Mucosa of gallbladder (tissue), 1 donor: ENCODE measurements at regions not wholly inside any gene's neighbourhood (a gene's known extent, or its start where the extent isn't known, plus 50 kb on each side); places are given as distances from the start of the nearest gene placed in this dataset.

Experiments
- DNase-seq: peaks from one replicate; pipeline ENCODE4 v3.0.0-alpha.2; 2020; ENCODE audit warnings: low spot score
- donor health status: DM: no; HTN: no; CAD: no.

- DNase-seq: no peak
Observed at GRCh38 chr9:79201636-79202035, 370.1 kb upstream of the TLE4 start.

DNA sequence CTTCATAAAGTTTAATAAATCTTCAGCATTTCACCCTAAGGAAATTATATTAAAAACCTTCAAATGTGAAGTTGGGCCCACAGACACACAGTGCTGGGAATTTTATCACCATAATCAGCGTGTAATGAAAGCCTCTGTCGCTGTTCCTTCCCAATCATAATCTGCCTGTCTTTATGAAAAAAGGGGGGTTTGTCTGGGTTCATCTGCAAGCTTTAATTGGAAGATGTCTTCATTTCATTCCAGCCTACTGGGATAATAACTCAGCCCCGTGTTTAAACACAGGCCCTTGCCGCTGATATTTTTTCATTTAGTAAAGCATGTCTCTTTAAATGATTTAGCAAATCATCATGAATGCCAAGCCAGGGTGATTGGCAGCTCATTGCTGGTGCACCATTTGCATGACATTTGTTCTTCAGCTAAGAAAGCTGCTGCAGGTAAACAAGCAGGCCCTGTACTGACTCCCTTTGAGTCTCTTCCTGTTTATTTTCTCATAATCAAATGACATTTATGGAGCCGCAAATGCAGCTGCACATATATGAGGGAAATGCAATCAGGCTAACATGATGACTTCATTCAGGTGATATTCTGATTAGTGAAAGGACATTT, 362.9 kb upstream of the TLE4 start:
- no peak for DNase-seq

- DNase-seq: no peak
Observed at GRCh38 chr9:79210541-79211243, 361.1 kb upstream of the TLE4 start.

DNA sequence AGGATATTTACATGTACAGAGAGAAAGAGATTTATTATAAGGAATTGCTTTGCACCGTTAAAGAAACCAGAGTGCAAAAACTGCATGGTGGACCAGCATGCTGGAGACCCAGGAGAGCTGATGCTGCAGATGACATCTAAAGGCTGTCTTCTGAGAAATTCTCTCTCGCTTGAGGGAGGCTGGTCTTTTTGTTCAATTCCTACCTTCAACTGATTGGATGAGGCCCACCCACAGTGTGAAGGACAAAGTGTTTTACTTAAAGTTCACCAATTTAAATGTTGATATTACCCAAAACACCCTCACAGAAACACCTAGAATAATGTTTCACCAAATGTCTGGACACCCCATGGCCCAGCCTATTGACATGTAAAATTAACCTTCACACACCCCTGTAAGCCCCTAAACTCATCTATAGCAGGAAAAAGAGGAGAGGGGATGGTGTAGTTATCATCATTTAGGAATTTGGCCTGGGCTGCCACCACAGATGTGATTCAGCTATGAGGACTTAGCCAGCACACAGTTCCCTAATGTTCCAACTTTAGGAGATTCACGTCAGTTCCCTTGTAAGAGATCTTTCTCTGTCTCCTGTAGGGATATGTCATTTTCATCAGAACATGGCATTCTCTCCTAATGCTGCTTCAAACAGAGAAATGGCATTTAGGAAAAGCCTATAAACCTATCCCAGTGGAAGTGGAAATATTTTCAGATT, 358.2 kb upstream of the TLE4 start:
- DNase-seq: no peak

GRCh38 chr9:79215821-79216220, 355.9 kb upstream of the TLE4 start:
- no peak for DNase-seq

GRCh38 chr9:79220251-79220650, 351.5 kb upstream of the TLE4 start:
- DNase-seq: no peak

GRCh38 chr9:79220666-79221065, 351.1 kb upstream of the TLE4 start:
- DNase-seq: no peak

GRCh38 chr9:79221084-79221483, 350.7 kb upstream of the TLE4 start:
- no peak for DNase-seq

- no peak for DNase-seq
Observed at GRCh38 chr9:79222483-79222882, 349.3 kb upstream of the TLE4 start.

DNA sequence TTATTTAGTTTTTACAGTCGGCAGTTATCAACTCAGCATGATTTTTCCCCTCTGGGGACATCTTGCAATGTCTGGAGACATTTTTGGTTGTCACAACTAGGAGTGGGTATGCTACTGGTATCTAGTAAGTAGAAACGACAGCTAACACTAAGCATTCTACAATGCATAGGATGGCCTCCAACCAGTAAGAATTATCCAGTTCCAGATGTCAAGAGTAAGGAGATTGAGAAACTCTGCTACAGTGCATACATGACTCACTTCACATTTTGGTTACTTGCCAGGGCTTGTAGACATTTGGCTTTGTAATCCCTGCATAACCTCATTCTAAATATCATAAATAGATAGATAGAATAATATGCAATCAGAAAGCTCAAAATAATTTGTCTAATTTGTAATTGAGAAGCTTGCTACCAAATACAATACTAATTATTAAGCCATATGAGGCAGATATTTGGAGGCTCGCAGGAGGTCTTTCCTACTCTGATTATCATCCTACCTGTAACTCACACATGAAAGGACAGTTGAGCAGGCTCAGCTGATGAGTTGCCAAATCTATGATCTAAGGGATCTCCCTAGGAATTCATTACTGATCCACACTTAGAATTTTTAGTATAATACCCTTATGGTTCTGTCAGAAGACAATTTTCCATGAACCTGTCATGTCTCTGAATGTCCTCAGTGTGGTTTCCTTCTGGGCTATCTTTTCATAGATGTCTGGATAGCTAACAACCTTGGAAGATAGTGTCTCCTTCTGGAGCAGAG, 346.9 kb upstream of the TLE4 start:
- DNase-seq: no peak

DNA sequence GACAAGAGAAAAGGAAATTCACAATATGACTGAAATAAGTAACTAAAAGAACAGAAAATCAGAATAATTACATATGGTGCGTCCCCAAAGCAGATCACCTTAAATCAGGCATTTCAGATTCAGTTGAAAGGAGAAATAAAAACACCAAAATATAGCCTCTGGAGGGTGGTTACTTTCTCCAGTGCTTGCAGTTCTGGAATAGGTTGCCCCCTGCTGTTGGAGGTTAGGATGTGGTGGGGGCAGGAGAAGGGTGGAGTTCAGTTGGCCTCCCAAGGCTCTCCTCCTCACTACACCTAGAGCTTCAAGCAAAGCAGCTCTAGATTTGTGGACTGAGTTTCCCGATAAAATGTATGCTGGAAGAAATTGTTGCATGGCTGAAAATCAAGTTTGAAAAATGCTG, 338.2 kb upstream of the TLE4 start:
- DNase-seq: no peak

DNA sequence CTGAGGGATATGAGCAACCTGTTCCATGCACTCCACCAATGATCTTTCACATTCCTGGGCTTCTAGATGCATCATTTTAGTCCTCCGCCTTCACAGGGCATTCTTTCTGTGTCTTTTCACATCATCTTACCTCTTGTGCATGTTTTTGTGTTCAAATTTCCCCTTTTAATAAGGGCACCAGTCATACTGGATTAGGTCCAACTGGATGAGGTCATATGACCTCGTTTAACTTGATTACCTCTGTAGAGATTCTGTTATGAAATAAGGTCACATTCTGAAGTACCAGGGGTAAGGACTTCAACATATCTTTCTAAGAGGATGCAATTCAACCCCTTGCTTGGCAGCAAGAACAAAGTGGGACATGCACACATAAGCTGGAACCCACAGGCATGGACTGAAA, 335.3 kb upstream of the TLE4 start:
- no peak for DNase-seq

DNA sequence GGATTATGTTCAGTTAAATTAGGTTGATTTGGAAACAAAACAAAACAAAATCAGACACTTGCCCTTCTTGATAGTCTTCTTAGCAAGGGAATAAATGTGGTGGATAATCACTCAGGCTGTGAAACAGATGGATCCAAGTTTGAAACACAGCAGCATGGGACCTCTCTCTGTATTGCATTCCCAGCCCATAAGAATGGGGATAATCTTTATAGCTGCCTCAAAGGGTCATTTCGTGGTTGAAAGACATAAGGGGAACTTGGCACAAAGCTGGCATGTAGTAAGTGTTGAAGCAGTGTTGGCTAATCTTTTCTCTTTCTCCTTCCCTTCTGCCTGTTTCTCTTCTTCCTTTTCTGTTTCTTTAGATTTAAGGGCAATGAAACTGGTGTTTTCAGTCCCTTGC, 333.9 kb upstream of the TLE4 start:
- DNase-seq: no peak

- DNase-seq: no peak
Observed at GRCh38 chr9:79240774-79241173, 331.0 kb upstream of the TLE4 start.

DNA sequence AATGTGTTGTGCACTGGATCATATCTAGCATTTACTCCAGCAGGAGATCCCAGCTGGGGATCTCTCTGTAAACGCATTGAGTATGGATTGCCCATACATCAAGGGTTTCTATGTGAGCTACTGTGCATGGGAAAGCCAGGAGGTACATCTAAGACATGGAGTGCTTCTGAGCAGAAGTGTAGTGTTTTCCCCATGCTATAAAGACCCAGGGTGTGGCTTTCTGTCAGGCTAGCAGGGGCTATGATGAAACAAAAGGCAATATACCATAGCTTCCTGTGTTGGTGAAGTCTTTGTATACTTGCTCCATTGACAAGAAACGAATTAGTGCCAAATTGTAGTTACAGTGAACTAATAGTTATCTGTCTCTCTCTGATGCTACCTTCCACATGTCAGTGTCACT, 329.3 kb upstream of the TLE4 start:
- DNase-seq: no peak

GRCh38 chr9:79246170-79246569, 325.6 kb upstream of the TLE4 start:
- DNase-seq: no peak

DNA sequence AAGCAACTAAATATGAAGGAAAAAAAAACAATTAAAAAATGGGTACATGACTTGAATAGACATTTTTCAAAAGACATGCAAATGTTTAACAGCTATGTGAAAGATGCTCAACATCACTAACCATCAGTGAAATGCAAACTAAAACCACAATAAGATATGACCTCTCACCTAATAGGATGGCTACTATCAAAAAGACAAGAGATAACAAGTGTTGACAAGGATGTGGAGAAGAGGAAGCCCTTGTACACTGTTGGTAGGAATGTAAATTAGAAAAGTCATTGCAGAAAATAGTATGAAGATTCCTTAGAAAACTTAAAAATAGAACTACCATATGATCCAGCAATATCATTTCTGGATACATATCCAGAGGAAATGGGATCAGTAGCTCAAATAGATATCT, 324.7 kb upstream of the TLE4 start:
- DNase-seq: no peak

- DNase-seq: no peak
Observed at GRCh38 chr9:79250806-79251205, 321.0 kb upstream of the TLE4 start.

DNA sequence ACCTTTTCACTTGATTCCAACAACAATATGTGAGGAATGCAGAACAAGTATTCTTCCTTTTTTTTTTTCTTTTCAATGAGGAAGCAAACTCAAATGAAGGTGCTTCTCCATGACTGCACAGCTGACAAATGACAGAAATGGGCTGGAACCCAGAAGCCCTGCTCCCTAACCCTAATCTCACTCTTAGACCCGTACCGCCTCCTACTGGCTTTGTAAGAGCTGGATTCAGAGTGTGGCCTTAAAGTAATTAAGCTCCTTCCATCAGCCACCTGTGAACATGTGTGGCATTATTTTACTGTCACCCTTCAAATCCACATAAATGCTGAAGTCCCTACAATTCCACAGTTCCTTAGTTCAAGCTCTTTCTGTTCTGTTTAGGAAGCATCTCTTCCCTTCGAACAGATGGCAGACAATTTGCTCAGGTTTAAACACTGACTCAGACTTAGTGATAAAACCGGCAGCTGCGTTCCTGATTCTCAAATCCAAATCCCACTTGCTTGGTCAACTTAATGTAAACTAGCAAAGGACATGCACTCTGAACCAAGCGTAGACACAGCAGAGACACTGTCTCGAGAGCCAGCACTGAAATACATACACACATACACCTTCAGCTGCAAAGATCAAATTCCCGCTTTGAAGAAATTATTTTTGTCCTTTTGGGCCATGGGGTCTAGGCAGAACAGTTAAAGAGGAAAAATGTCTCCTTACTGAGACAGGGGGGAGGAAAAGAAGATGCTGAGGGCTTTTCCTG, 316.7 kb upstream of the TLE4 start:
- no peak for DNase-seq

GRCh38 chr9:79255651-79256260, 316.0 kb upstream of the TLE4 start:
- DNase-seq: no peak

GRCh38 chr9:79256691-79257213, 315.0 kb upstream of the TLE4 start:
- no peak for DNase-seq
